HG02885 (cell line): ENCODE measurements at regions not wholly inside any gene's neighbourhood (a gene's known extent, or its start where the extent isn't known, plus 50 kb on each side); places are given as distances from the start of the nearest gene placed in this dataset.
"Not testable (repeated sequence)": the region's sequence is repeated elsewhere in the genome, so short reads cannot be mapped to it uniquely, and the experiment has no call there.

Experiments
- ATAC-seq: cut with Tn5 transposase; IDR thresholded peaks from one replicate; pipeline ENCODE4 v1.9.1; 2021; ENCODE audit warnings: mild to moderate bottlenecking; ENCODE audit not compliant: unreplicated experiment, poor library complexity

DNA sequence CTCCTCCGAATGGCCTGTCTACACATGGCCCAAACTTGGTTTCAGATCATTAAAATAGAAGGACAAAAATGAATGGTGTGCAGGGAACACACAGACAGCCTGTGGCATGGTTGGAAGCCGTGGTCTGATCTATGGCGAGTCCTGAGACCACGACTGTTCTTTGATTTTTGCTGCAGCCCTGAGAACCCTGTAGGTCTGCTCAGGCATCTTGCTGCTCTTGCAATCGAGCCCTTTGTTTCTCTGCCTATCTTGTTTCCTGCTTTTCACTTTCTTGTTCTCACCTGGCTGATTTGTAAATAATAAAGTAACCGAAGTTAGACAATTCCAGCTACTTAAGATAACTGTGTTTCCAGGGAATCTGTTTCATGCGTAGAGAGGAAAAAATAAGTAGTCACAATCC, 54.1 kb upstream of the NBPF9 start:
- not testable (repeated sequence) for ATAC-seq

DNA sequence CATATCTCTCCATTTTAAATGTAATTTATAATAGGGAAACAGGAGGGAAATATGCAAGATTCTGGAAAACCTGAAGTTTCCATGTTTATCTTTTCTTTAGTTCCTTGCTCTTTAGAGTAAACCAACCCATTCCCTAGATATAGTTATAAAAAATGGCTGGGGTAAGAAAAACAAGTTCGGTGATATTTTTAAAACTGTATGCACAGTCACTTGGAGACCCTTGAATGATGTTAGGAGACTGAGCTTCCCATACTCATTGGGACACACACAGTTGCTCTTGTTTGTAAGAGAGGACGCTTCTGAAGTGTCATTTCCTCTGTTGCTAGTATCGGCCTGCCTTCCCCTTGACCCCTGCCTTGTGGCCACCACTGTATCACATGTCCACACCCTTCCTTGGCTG, 55.0 kb upstream of the NBPF9 start:
- not testable (repeated sequence) for ATAC-seq

GRCh38 chr1:149163063-149163444, 59.7 kb upstream of the NBPF9 start:
- ATAC-seq: peak; percentile 23

- ATAC-seq: not testable (repeated sequence)
Measured at GRCh38 chr1:149174765-149175164, 71.4 kb upstream of the NBPF9 start.

GRCh38 chr1:149175812-149176211, 72.5 kb upstream of the NBPF9 start:
- not testable (repeated sequence) for ATAC-seq

DNA sequence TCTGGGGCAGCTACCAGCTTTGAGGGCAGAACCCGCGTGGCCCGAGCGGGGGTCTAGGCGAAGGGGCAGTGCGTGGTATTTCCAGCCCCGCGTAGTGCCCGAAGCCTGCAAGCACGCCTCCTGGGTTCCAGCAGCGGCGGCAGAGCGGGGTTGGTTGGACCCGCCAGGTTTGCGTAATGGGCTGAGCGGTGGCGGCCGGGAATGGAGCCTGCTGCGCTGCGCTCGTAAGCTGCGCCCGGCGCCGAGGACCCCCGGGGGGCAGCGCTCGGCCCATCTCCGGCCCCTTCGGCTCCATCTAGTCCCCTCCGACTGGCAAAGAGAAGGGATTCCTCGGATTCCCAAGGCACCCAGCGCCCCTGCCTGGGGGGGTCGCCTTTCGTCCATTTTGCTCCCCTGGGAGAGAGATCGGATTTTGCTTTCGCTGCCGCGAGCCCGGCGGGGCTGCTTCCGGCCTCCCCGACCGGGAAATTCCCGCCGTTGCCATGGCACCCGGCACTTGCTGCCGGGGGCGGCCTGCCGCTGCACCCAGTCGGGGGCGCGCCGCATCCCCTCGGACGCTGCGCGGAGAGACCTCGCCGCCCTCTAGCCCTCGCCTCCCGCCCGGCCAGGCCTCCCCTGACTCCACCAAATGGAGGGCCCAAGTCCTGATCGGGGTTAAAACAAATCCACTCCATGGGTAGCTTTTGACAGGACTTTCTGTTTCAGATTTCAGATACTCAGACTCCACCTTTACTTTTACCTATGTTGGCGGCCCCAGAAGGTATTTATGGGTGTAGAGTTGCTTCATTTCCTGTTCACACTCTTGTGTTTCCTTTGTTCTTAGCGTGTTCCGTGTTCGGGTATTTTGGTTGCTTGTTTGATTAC, 73.3 kb upstream of the NBPF9 start:
- not testable (repeated sequence) for ATAC-seq

GRCh38 chr1:149190742-149191141, 87.4 kb upstream of the NBPF9 start:
- ATAC-seq: not testable (repeated sequence)

DNA sequence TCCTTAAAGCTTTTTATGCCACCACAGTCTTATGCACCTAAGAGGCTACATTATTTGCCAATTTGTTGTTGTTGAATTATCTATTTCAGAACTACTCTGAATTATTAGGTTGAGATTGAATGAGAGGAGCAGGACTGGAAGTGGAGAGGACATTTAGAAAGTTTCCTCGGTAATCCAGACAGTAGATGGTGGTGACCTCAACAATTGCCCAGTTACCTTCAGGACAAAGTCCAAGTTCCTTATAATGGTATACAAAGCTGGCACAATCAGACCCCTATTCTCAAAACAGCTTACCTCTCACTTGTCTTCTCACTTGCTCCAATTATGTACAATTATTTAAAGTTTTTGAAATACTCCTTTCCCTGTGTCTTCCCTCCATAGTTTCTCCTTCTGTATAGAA, 93.3 kb upstream of the NBPF9 start:
- not testable (repeated sequence) for ATAC-seq

DNA sequence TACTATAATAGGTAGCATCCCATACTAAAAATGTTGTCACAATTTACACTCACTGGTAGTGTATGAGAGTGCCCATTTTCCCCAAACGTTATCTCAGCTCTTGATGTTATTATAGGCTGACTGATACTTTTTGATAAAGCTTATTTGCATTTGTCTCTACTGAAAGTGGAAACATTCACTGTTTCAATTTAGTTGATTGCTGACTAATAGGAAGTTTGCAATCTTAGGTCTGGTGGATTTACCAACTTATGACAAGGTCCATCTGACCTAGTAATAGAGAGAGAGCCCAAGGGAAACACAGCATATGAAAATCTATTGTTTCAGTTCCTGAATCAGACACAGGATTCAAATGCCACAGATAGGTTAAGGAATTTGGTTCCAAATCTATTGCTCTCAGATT, 97.2 kb upstream of the NBPF9 start:
- not testable (repeated sequence) for ATAC-seq

DNA sequence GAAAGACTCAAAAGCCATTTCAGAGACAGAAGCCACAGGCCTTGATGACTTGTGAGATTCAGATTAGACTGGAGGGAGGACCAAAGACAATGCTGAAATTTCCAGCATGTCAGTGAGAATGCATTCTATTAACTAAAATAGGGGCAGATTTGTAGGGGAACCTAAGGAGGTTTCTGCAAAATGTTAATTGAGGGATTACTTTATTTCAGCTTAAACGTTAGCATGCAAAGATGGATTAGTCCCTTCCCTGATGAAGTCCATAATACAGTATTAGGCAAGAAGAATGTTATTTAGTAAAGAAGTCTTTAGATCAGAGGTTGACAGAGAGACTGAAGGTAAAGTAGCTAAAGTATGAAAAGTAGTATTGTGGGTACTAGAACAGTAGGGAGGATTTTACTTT, 98.9 kb upstream of the NBPF9 start:
- not testable (repeated sequence) for ATAC-seq

GRCh38 chr1:149204396-149204795, 101.0 kb upstream of the NBPF9 start:
- ATAC-seq: not testable (repeated sequence)

DNA sequence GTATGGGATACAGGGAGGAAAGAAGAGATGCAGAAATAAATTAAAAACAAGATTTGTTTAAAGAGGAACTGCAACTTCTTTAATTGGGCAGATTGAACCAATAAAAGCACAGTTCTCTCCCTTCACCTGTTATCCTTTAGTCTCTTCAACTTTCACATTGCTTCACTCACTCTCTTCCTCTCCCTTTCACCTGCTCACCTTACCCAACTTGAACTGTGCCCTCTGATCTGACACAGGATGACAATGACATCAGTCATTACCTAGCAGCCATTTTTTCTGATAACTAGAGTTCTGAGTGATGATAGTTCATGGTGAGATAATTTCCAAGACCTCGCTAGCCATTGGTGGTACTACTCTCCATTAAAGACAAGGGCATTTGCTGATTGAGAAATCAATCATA, 105.5 kb upstream of the NBPF9 start:
- not testable (repeated sequence) for ATAC-seq

DNA sequence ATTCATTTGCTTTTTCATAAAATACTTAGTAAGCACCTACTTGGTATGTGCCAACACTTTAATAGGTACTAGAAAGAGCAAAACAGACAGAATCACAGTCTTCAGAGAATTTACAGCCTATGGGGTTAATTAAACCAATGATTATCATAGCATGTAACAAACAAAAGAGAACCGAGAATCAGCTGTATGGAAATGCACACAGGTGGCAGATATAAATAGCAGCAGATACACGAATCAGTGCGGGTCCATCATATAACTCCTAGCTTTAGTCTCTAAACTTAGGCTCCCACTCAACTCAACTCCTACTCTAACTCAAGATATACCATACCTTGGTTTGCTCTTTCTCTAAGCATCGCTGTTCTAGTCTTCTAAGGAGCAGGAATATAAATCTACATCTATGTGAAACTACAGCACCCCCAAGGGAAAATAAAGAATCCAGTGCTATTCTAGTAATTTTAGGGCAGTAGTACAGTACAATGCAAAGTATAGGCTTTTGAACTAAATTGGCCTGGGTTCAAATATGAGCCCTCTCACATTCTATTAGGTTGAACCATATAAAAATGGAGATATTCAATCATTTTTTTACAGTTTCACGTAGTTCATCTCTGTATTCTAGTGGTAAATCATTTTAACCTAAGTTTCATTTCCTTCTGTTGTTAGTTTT, 108.5 kb upstream of the NBPF9 start:
- ATAC-seq: peak; percentile 56

GRCh38 chr1:149212946-149213345, 109.6 kb upstream of the NBPF9 start:
- ATAC-seq: not testable (repeated sequence)

DNA sequence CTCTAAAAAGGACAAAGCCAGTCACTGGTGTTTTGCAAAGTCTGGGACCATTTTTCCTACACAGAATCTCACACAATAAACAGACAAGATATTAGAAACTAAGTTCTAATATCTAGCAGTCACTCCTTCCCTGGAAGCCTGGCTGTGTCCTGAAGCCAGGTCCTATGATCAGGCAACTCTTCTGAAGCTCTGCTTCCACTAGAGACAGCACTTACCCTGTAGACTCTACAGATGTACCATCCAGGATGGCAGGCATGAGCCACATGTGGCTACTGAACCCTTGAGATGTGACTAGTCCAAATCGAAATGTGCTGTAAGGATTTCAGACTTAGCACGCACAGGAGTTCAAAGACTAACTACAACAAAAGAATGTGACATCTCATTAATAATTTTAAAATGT, 110.3 kb upstream of the NBPF9 start:
- not testable (repeated sequence) for ATAC-seq

GRCh38 chr1:149218080-149218988, 115.0 kb upstream of the NBPF9 start:
- not testable (repeated sequence) for ATAC-seq

DNA sequence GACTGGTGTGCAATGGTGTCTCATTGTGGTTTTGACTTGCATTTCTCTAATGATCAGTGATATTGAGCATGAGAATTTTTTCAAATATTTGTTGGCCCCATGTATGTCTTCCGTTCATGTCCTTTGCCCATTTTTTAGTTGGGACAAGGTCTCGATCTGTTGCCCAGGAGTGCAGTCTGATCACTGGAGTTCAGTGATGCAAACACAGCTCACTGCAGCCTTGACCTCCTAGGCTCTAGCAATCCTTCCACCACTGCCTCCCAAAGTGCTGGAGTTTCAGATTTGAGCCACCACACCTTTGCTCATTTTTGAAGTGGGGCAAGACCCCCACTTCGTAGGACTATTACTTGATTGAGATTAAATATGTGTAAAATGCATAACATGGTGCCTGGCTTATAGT, 116.2 kb upstream of the NBPF9 start:
- ATAC-seq: not testable (repeated sequence)

- ATAC-seq: not testable (repeated sequence)
Measured at GRCh38 chr1:149220463-149221074, 117.2 kb upstream of the NBPF9 start.

DNA sequence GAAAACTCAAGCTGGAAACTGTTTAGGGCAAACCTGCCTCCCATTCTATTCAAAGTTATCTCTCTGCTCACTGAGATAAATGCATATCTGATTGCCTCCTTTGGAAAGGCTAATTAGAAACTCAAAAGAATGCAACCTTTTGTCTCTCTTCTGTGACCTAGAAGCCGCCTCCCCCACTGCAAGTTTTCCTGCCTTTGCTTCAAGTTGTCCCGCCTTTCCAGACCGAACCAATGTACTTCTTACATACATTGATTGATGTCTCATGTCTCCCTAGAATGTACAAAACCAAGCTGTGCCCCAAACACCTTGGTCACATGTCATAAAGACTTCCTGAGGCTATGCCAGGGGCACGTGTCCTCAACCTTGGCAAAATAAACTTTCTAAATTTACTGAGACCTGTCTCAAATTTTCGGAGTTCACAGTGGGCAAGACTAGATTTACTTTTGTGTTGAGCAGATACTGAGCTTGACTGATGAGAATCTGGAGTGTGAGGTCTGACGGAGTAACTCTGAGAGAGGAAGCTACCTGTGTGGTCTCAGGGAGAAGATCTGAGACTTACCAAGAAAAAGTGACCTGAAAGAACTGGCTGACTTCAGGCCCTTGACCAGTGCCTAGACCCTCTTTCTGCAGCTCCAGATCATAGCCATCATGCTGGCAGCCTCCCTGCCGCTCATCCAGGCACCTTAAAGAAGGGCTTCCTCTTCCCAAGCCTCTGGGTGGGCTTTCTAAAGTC, 124.7 kb upstream of the NBPF9 start:
- ATAC-seq: not testable (repeated sequence)
